ENCODE measurements at regions not wholly inside any gene's neighbourhood (a gene's known extent, or its start where the extent isn't known, plus 50 kb on each side); places are given as distances from the start of the nearest gene placed in this dataset.

GRCh38 chr10:131519723-131520605 lies 208.4 kb upstream of the TCERG1L start:
- TF ChIP-seq CTCF (IDR thresholded peaks at IDR 0.05; ENCODE audit: poor library complexity): no peak
- TF ChIP-seq EZH2 (IDR thresholded peaks at IDR 0.05; ENCODE audit: borderline replicate concordance): no peak
- no peak for TF ChIP-seq EZH2phosphoT487 (IDR thresholded peaks at IDR 0.05; ENCODE audit: low read depth, severe bottlenecking, unreplicated experiment)
